ENCODE measurements at regions not wholly inside any gene's neighbourhood (a gene's known extent, or its start where the extent isn't known, plus 50 kb on each side); places are given as distances from the start of the nearest gene placed in this dataset.

GRCh38 chr2:18750672-18751554 lies 161.5 kb upstream of the NT5C1B start:
- TF ChIP-seq EP300 (IDR thresholded peaks at IDR 0.05; ENCODE audit: low read depth) (no peak), CTCF (IDR thresholded peaks at IDR 0.05) (no peak)
